ENCODE measurements at regions not wholly inside any gene's neighbourhood (a gene's known extent, or its start where the extent isn't known, plus 50 kb on each side); places are given as distances from the start of the nearest gene placed in this dataset.

GRCh38 chr13:80036845-80037504, 304.0 kb downstream of the SPRY2 start:
- no peak for DNase-seq (ENCODE audit: low read depth)

DNA sequence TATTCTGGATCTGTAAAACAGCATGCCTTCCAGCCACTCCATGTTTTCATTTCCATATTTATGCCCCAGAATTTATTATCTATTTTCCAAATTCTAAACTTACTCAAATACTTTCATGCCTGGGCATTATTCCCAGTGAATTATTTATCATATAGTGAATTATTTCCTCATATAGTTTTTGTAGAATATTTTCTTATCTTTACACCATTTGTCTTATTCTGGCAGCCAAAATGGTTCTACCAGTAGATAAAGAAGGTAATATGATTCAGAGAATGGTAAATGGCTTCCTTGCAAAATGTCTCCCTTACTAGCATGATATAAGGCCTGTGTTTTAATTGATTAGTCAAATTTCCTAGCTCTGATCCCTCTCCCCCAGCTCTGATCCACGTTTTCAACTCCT, 305.8 kb downstream of the SPRY2 start:
- DNase-seq (ENCODE audit: low read depth) = no peak

GRCh38 chr13:80033951-80034350, 307.0 kb downstream of the SPRY2 start:
- no peak for DNase-seq (ENCODE audit: low read depth)

DNA sequence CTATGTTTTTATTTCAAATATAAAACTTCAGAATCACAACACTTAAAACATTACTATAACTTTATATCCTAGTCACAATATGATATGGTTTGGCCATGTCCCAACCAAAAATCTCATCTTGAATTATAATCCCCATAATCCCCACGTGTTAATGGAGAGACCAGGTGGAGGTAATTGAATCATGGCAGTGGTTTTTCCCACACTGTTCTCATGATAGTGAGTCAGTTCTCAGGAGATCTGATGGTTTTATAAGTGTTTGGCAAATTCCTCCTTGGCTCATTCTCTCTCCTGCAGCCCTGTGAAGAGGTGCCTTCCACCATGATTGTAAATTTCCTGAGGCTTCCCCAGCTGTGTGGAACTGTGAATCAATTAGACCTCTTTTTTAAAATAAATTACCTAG, 307.6 kb downstream of the SPRY2 start:
- DNase-seq (ENCODE audit: low read depth) = no peak

DNA sequence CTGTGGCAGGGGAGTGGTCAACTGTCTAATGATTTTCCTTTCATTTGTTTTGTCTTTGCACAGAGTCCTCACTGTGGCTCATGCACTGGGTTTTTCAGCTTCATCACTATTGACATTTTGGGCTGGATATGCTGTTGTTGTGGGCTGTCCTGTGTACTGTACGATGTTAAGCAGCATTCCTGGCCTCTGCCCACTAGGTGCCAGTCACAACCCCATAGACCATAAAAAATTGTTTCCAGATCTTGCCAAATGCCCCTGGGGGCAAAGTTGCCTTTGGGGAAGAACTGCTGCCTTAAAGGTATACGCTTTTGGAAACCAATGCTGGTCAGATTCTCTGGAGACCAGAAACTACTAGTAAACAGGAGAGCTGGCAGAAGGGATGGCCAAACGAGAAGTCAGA, 310.4 kb downstream of the SPRY2 start:
- DNase-seq (ENCODE audit: low read depth) = no peak

DNA sequence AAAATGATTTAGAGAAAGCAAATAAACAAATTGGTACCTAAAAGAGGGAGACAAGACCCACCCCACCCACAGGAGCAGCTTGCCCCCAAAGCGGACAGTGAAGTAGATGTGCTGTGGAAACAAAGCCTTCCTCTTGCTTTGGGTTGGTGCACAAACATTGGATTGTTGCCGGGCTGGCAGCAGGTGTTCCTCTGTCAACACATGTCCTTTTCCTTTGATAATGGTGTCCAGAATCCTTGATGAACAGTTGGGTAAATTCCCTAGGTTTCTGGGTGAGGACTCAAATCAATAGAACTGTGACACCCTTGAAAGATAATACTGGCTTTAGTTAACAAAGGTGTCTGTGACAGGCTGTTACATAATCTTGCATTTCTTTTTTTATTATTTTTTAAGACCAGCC, 311.8 kb downstream of the SPRY2 start:
- DNase-seq (ENCODE audit: low read depth) = no peak

GRCh38 chr13:80022146-80022545, 318.8 kb downstream of the SPRY2 start:
- no peak for DNase-seq (ENCODE audit: low read depth)

GRCh38 chr13:80012251-80012650, 328.7 kb downstream of the SPRY2 start:
- no peak for DNase-seq (ENCODE audit: low read depth)

DNA sequence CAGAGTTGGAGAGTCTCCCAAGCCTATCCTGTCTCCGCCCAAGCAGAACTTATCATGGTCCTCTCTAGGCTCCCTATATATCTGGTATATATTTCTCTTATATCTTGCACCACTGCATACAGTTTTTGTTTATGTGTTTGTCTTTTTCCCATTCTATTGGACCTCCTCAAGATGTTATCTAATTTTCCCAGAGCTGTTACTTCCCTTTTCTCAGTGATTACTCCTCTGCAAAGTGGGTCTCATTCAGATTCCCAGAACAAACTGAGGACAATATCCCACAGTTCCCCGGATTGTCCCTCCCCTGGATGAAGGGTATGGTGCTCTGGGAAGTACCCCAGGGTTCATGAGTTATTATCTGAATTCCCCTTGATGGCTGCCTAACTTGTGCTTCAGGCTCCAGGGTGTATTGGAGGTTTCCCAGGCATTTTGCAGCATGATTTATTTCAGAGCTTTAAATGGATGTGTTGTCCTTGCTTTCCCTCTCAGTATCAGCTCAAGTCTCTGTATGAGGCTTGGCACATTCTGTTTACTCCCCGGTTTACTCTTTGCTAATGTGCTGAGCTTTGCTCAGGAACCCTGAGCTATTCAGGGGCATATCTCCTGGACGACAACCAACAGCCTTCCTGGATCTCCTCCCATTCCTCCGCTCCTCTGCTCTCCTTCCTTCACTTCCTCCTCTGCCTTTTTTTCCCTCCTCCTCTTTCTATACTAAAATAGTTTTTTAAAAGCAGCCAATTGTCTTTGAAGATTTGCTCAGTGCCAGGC, 329.3 kb downstream of the SPRY2 start:
- DNase-seq (ENCODE audit: low read depth) = no peak

DNA sequence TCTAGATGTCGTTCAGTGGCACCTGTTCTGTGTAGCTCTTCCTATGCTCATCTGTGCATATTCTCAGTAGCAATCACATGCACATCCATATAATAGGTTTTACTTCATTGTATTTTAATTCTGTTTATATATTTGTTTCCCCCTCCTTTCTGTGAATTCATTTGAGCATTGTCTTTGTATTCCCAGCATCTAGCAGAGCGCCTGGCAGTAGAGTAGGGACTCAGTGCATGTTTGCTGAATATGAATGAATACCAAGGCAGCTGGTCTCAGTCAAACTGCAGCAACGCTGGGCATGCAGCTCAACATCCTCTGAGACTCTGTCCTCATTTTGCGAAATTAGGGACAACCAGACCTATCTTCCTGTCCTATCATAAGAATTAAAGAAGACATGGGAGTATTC, 330.1 kb downstream of the SPRY2 start:
- no peak for DNase-seq (ENCODE audit: low read depth)

GRCh38 chr13:80010286-80010831, 330.6 kb downstream of the SPRY2 start:
- DNase-seq (ENCODE audit: low read depth) = no peak

GRCh38 chr13:80009760-80010159, 331.2 kb downstream of the SPRY2 start:
- DNase-seq (ENCODE audit: low read depth) = no peak

DNA sequence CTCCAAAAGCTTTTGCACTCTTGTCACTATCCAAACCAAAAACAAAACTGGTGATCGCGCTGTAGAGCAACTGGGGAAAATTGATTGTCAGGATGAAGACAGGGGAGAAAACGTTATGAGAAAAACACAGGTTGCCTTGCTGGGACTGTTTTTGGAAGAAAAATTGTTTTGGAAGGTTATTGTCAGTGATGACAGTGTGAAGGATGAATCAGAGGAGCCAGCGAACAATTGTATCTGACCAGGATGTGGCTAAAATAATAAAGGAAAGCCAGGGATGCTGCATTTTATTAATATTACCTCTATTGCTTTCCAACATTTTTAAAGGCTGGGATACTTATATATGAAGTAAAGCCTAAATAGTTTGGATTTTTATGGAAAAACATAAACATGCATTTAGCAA, 334.0 kb downstream of the SPRY2 start:
- no peak for DNase-seq (ENCODE audit: low read depth)

- no peak for DNase-seq (ENCODE audit: low read depth)
Observed at GRCh38 chr13:80001510-80001842, 339.4 kb downstream of the SPRY2 start.

GRCh38 chr13:80000684-80001509, 340.0 kb downstream of the SPRY2 start:
- no peak for DNase-seq (ENCODE audit: low read depth)

DNA sequence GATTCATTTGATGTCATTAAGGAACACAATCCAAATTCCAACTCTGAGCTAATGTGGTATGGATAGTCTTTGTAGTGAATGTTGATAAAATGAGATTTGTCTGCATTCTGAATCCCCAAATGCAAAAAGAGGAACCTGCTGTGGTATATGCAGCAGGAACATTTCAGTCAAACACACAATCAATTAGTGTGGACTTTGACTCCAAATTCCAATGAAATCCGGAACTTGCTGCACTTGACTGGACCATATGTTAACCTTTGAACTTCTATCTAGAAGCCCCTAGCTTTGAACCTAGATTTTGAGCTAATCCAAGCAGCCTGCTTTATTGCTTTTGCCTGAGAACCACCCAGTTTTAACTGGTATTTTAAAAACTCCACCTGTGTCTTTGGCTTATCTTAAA, 341.3 kb downstream of the SPRY2 start:
- no peak for DNase-seq (ENCODE audit: low read depth)

DNA sequence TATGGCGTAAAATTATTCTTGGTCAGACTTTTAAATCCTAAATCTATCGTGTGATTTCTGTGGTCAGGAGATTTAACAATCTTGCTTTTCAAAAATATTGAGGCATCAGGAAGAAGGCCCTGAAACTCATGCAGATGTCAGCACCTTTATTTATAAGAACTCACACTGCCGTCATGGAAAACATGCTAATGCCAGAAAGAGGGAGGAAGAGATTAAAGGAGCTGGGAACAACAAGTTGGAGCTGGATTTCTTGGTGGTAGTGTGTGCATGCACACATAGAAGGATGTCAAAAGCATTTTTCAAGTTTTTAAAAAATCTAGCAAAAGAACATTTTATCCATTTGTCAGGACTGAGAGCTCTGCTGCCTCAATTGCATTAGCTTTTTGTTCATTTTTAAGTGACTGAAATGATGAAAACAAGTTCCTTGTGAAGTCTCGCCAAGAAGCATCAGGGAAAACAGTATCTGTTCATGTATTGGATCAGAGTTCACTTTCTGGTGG, 342.5 kb downstream of the SPRY2 start:
- DNase-seq (ENCODE audit: low read depth) = no peak

GRCh38 chr13:79997244-79997643, 343.7 kb downstream of the SPRY2 start:
- DNase-seq (ENCODE audit: low read depth) = no peak

- DNase-seq (ENCODE audit: low read depth) = no peak
Observed at GRCh38 chr13:79995334-79995733, 345.6 kb downstream of the SPRY2 start.

GRCh38 chr13:79992111-79992510, 348.8 kb downstream of the SPRY2 start:
- no peak for DNase-seq (ENCODE audit: low read depth)

DNA sequence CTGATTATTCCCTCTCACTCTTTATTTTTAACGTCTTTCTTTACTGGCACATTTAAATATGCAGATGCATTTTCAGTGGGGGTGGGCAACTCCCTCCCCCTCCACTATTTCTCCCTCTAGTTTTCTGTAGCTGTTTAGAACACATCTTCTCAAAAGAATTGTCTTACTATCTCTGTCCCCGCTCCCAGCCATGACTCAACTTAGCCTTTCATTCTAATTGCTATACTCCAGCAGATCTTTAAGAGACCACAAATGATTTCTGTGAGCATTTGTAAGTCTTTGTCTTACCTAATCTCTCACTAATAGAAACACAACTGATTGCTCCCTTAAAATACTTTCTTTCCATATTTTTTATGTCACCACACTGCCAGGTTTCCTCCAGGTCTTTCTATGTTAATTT, 350.9 kb downstream of the SPRY2 start:
- no peak for DNase-seq (ENCODE audit: low read depth)

GRCh38 chr13:79989217-79989661, 351.7 kb downstream of the SPRY2 start:
- no peak for DNase-seq (ENCODE audit: low read depth)

- no peak for DNase-seq (ENCODE audit: low read depth)
Observed at GRCh38 chr13:79988573-79988972, 352.4 kb downstream of the SPRY2 start.
